GM06990 (cell line): ENCODE measurements at regions not wholly inside any gene's neighbourhood (a gene's known extent, or its start where the extent isn't known, plus 50 kb on each side); places are given as distances from the start of the nearest gene placed in this dataset.

Experiments used
- DNase-seq: peaks from one replicate; pipeline ENCODE4 v3.0.0-alpha.2; 2011; ENCODE audit not compliant: insufficient read length; ENCODE audit errors: extremely low read depth
- H3K27me3 ChIP-seq: replicated peaks from 2 replicates; pipeline ENCODE4 v1.6.0; 2011; ENCODE audit warnings: low read length; ENCODE audit not compliant: control insufficient read depth, insufficient read depth
- H3K36me3 ChIP-seq: 2 replicates; pipeline ENCODE4 v1.5.1; 2011; ENCODE audit warnings: low read length; ENCODE audit not compliant: control insufficient read depth, insufficient read depth
- H3K4me3 ChIP-seq: replicated peaks from 2 replicates; pipeline ENCODE4 v1.5.1; 2011; ENCODE audit warnings: low read depth, mild to moderate bottlenecking, control low read depth, low read length
- CTCF ChIP-seq: IDR thresholded peaks from 2 replicates; pipeline ENCODE4 v1.5.1; 2011; ENCODE audit warnings: low read length, control low read depth, mild to moderate bottlenecking, inconsistent platforms; ENCODE audit not compliant: insufficient read depth, poor library complexity, severe bottlenecking

- Histone ChIP-seq H3K36me3 (no peaks in the 10 kb centered on the region), H3K4me3 (no peak overlapping the region), H3K27me3 (no peaks in the 10 kb centered on the region)
- no peak for DNase-seq
- no peak for TF ChIP-seq CTCF
These were observed 783.2 kb downstream of the RPA4 start for GRCh38 chrX:97666890-97667289.

GRCh38 chrX:97668126-97668525, 784.4 kb downstream of the RPA4 start:
- DNase-seq: no peak
- TF ChIP-seq CTCF: no peak
- no peak overlapping the region for H3K4me3 ChIP-seq
- H3K36me3 ChIP-seq: no peaks in the 10 kb centered on the region
- no peaks in the 10 kb centered on the region for H3K27me3 ChIP-seq

- no peaks in the 10 kb centered on the region for H3K36me3 ChIP-seq
- no peaks in the 10 kb centered on the region for H3K27me3 ChIP-seq
- DNase-seq: no peak
- no peak overlapping the region for H3K4me3 ChIP-seq
- no peak for TF ChIP-seq CTCF
These were observed 788.4 kb downstream of the RPA4 start for GRCh38 chrX:97672138-97672537.

DNA sequence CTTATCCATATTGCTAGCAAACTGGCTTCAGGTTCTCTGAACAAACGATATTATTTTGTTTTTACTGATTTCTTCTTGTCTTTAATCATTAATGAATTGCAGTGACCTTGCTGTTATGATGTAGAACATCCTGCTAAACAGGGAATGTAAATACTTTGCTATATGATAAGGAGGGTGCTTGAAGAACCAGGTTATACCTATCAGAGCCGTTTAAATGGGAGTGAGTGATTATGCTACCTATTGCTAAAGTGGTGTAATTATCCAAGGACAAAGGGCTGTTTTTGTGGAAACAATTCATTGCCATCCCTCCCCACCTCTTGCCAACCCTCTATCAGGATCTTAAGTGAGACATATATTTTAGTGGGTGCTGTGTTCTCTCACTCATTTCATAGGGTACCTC, 788.9 kb downstream of the RPA4 start:
- Histone ChIP-seq H3K4me3 (no peak overlapping the region), H3K36me3 (no peaks in the 10 kb centered on the region), H3K27me3 (no peaks in the 10 kb centered on the region)
- DNase-seq: no peak
- TF ChIP-seq CTCF: no peak

DNA sequence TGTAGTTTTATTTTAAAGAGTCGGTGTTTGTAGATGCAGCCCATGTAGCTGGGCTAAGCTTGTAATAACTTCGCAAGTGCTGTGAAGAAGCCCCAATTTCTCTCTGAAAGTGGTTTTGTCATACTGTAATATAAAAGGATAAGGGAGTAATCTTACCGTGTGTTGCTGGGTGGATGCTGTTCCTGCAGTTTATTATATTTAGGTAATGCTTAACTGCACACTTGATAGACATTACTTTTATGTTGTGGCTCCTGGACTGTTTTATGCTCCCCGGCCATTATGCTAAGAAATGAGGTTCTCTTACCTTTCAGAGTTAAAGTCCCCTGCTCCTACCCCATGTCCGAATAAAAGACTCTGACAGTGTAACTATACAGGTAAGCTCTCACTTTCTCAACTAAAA, 789.4 kb downstream of the RPA4 start:
- Histone ChIP-seq H3K36me3 (no peaks in the 10 kb centered on the region), H3K27me3 (no peaks in the 10 kb centered on the region), H3K4me3 (no peak overlapping the region)
- TF ChIP-seq CTCF: no peak
- DNase-seq: no peak
